ENCODE measurements at regions not wholly inside any gene's neighbourhood (a gene's known extent, or its start where the extent isn't known, plus 50 kb on each side); places are given as distances from the start of the nearest gene placed in this dataset.

- no peak for TF ChIP-seq POLR2A (IDR thresholded peaks at IDR 0.05)
- 17 to 62% methylated on average over 1 to 4 of the region's 5 CpGs for WGBS, 2 donors
- no peak for DNase-seq
Observed at GRCh38 chr2:2836343-2837070, 505.4 kb upstream of the MYT1L start.

GRCh38 chr2:2834516-2835254 lies 503.6 kb upstream of the MYT1L start:
- 75 to 89% methylated on average over 5 to 7 of the region's 10 CpGs for WGBS, 2 donors
- no peak for DNase-seq
- Histone ChIP-seq H3K4me3 (no peak overlapping the region), H3K27me3 (no peaks in the 10 kb centered on the region), H3K9me3 (no peaks in the 10 kb centered on the region), H3K27ac (no peak overlapping the region), H3K36me3 (no peaks in the 10 kb centered on the region), H3K4me1 (no peaks in the 10 kb centered on the region)
- intact Hi-C loops (cut with DNase I): no loop called here
- TF ChIP-seq POLR2A (IDR thresholded peaks at IDR 0.05) (no peak), CTCF (IDR thresholded peaks at IDR 0.05) (no peak)

More at GRCh38 chr2:2836343-2837070, 505.4 kb upstream of the MYT1L start:
- intact Hi-C loops (cut with DNase I): no loop called here
- no peaks in the 10 kb centered on the region for H3K9me3 ChIP-seq
- no peaks in the 10 kb centered on the region for H3K4me1 ChIP-seq
- H3K27me3 ChIP-seq: no peaks in the 10 kb centered on the region
- H3K27ac ChIP-seq: no peak overlapping the region
- H3K4me3 ChIP-seq: no peak overlapping the region
- H3K36me3 ChIP-seq: no peaks in the 10 kb centered on the region

- DNase-seq: no peak
- Histone ChIP-seq H3K36me3 (no peaks in the 10 kb centered on the region), H3K4me1 (no peaks in the 10 kb centered on the region), H3K9me3 (no peaks in the 10 kb centered on the region), H3K27ac (no peak overlapping the region), H3K27me3 (no peaks in the 10 kb centered on the region), H3K4me3 (no peak overlapping the region)
- intact Hi-C loops (cut with DNase I): no loop called here
- WGBS, 2 donors: 71 to 85% methylated on average over 6 to 10 of the region's 11 CpGs
- TF ChIP-seq CTCF (IDR thresholded peaks at IDR 0.05) (no peak), POLR2A (IDR thresholded peaks at IDR 0.05) (no peak)
Observed at GRCh38 chr2:2834105-2834504, 503.0 kb upstream of the MYT1L start.

GRCh38 chr2:2832657-2833056 lies 501.6 kb upstream of the MYT1L start:
- DNase-seq: no peak
- Histone ChIP-seq H3K36me3 (no peaks in the 10 kb centered on the region), H3K4me1 (no peaks in the 10 kb centered on the region), H3K27me3 (no peaks in the 10 kb centered on the region), H3K9me3 (no peaks in the 10 kb centered on the region), H3K27ac (no peak overlapping the region), H3K4me3 (no peak overlapping the region)
- intact Hi-C loops (cut with DNase I): no loop called here
- 67 to 68% methylated on average over 3 to 5 of the region's 9 CpGs for WGBS, 2 donors
- TF ChIP-seq CTCF (IDR thresholded peaks at IDR 0.05): no peak
- no peak for TF ChIP-seq POLR2A (IDR thresholded peaks at IDR 0.05)

- Histone ChIP-seq H3K27me3 (no peaks in the 10 kb centered on the region), H3K4me3 (no peak overlapping the region), H3K36me3 (no peaks in the 10 kb centered on the region), H3K4me1 (no peaks in the 10 kb centered on the region), H3K9me3 (no peaks in the 10 kb centered on the region), H3K27ac (no peak overlapping the region)
- TF ChIP-seq POLR2A (IDR thresholded peaks at IDR 0.05): no peak
- no peak for TF ChIP-seq CTCF (IDR thresholded peaks at IDR 0.05)
- 46 to 55% methylated on average over 11 of the region's 11 CpGs for WGBS, 2 donors
- intact Hi-C loops (cut with DNase I): no loop called here
- DNase-seq: no peak
Observed at GRCh38 chr2:2831633-2832032, 500.6 kb upstream of the MYT1L start.
